Lung (tissue), 11 donors: ENCODE measurements at regions not wholly inside any gene's neighbourhood (a gene's known extent, or its start where the extent isn't known, plus 50 kb on each side); places are given as distances from the start of the nearest gene placed in this dataset.

Source experiments
- ATAC-seq: fragments of 200-7000 bp; cut with Tn5 transposase; one replicate; pipeline ENCODE4 v1.9.1; 2020; ENCODE audit warnings: moderate number of reproducible peaks; ENCODE audit not compliant: insufficient read depth, low FRiP score
- DNase-seq, 3 donors: peaks; one replicate each; pipeline ENCODE4 v3.0.0-alpha.2; 2013 to 2017
- H3K27ac ChIP-seq, 2 donors: one replicate each; pipeline ENCODE4 v1.5.1; 2013; ENCODE audit warnings: mild to moderate bottlenecking in 2 of 2, moderate library complexity in 2 of 2, control low read depth in 1 of 2, inconsistent platforms in 1 of 2, low read depth in 1 of 2, low read length in 1 of 2
- H3K27me3 ChIP-seq, 3 donors: one replicate each; pipeline ENCODE4 v1.5.1; 2013; ENCODE audit warnings: low read length in 2 of 3; ENCODE audit not compliant: control insufficient read depth in 3 of 3, insufficient read depth in 3 of 3
- H3K36me3 ChIP-seq, 4 donors: one replicate each; pipeline ENCODE4 v1.5.1; 2013; ENCODE audit warnings: low read length in 4 of 4, mild to moderate bottlenecking in 1 of 4, moderate library complexity in 1 of 4; ENCODE audit not compliant: control insufficient read depth in 4 of 4, insufficient read depth in 4 of 4
- H3K4me1 ChIP-seq, 5 donors: one replicate each; pipeline ENCODE4 v1.5.1; 2013; ENCODE audit warnings: low read length in 5 of 5, mild to moderate bottlenecking in 2 of 5, moderate library complexity in 1 of 5; ENCODE audit not compliant: control insufficient read depth in 5 of 5, insufficient read depth in 5 of 5
- H3K4me3 ChIP-seq: one replicate; pipeline ENCODE4 v1.5.1; 2013; ENCODE audit warnings: mild to moderate bottlenecking, control low read depth, moderate library complexity
- H3K9ac ChIP-seq, 2 donors: one replicate each; pipeline ENCODE4 v1.5.1; 2013; ENCODE audit warnings: low read length in 2 of 2, control low read depth in 1 of 2; ENCODE audit not compliant: insufficient read depth in 1 of 2
- H3K9me3 ChIP-seq, 4 donors: one replicate each; pipeline ENCODE4 v1.5.1; 2013; ENCODE audit warnings: low read length in 3 of 4, mild to moderate bottlenecking in 1 of 4, moderate library complexity in 1 of 4; ENCODE audit not compliant: control insufficient read depth in 4 of 4, insufficient read depth in 3 of 4
- CTCF ChIP-seq: IDR thresholded peaks from 2 replicates; pipeline ENCODE4 v1.5.1; 2012; ENCODE audit warnings: mild to moderate bottlenecking; ENCODE audit errors: control extremely low read depth, extremely low read depth
- WGBS, 2 donors: extraction: QIAGEN DNeasy Blood & Tissue Kit; methylation state at CpG; one replicate each; pipeline ENCODE4 v1.1.7; 2013; 5-methylcytosine and 5-hydroxymethylcytosine counted together
- donor health status: control.
- donor health status: control.
- donor health status: Bipolar disorder and iron deficiency.
- donor health status: healthy.
- donor health status: DM: yes; HTN: yes; CAD: no.

DNA sequence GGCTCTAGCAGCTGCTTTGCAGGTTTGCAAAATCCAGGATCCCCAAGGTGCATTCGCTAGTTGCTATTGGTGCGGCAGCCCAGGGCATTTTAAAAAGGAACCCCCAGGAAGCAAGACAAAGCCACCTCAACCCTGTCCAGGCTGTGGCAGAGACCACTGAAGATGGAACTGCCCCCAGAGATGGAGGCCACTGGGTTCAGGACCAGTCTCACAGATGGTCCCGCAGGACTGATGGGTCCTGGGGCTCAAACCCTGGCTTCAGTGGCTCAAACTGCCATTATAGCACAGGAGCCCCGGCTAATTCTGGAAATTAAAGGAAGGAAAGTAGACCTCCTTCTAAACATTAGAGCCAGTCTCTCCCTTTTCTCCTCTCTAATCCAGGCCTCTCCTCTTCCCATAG is 79.8 kb upstream of the TSPAN11 start:
- no peaks in the 10 kb centered on the region for H3K4me1 ChIP-seq
- H3K27me3 ChIP-seq = peaks cover 0 to 2% (median 0%) of the 10 kb centered on the region in 3 donors
- TF ChIP-seq CTCF = no peak
- no peak for DNase-seq
- H3K4me3 ChIP-seq = no peak overlapping the region
- H3K36me3 ChIP-seq = no peaks in the 10 kb centered on the region
- WGBS, 2 donors = 86 to 98% methylated on average over 4 of the region's 4 CpGs
- H3K27ac ChIP-seq = no peak overlapping the region
- no peak overlapping the region for H3K9ac ChIP-seq
- H3K9me3 ChIP-seq = no peaks in the 10 kb centered on the region
- ATAC-seq = no peak

DNA sequence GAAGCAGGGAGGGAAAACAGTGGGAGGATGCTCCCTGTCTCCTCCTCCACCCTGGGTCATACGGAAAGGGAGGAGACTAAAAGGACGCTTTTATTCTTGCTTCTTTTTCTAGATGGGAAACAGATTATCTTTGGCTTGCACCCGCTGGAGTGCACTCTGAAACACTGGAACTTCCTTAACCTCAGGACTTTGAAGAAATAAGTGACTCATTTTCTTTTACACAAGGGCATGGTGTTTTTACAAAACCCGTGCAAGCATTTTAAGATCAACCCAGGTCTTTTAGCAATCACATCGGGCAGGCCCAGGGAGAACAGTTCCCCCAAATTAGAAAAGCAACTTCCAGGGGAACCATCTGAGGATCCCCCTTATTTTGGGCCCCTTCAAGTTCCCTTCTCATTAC is 80.9 kb upstream of the TSPAN11 start:
- no peak overlapping the region for H3K4me3 ChIP-seq
- H3K9me3 ChIP-seq = no peaks in the 10 kb centered on the region
- DNase-seq (no peak), ATAC-seq (no peak)
- no peak overlapping the region for H3K27ac ChIP-seq
- no peak overlapping the region for H3K9ac ChIP-seq
- no peaks in the 10 kb centered on the region for H3K36me3 ChIP-seq
- H3K27me3 ChIP-seq = peaks cover 0 to 2% (median 0%) of the 10 kb centered on the region in 3 donors
- TF ChIP-seq CTCF = no peak
- no peaks in the 10 kb centered on the region for H3K4me1 ChIP-seq
- WGBS, 2 donors = 69 to 71% methylated on average over 5 of the region's 5 CpGs

DNA sequence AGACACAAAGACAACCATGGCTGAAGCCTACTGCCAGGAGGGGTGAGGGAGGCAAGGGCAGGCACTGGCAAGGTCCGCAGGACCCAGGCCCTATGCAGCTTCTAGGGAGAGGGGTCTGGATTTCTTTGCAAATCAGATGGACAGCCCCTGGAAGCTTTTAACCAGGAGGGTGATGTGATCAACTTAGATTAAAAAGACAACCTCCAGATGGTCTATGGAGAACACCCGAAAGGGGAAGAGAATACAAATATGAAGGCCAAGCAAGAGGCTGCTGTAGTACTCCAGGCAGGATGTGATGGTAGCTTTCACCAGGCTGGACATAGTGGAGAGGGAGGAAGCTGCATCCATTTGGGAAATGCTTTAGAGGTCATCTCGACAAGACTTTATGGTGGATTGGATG is 83.3 kb upstream of the TSPAN11 start:
- Histone ChIP-seq H3K9ac (no peak overlapping the region), H3K27ac (no peak overlapping the region), H3K4me3 (no peak overlapping the region), H3K9me3 (no peaks in the 10 kb centered on the region), H3K27me3 (peaks cover 0 to 2% (median 0%) of the 10 kb centered on the region in 3 donors), H3K36me3 (no peaks in the 10 kb centered on the region), H3K4me1 (no peaks in the 10 kb centered on the region)
- 89 to 93% methylated on average over 3 of the region's 3 CpGs for WGBS, 2 donors
- no peak for TF ChIP-seq CTCF
- ATAC-seq = no peak
- DNase-seq = no peak

DNA sequence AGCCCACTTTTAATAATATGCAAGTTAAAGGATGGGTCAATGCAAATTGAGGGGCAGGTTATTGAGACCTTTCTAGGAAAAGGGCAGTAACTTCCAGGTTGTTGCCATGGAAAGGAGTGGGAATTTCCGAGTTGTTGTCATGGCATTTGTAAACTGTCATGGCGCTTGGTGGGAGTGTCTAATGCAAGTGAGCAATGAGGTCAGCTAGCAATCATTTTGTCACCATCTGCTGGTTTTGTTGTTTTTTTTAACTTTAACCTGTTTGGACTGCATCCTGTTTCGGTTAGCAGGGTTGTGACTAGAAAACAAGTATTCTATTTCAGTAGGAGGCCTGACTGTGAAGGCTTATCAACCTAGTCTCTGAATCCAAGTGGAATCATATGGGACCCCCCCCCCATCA is 85.8 kb upstream of the TSPAN11 start:
- Histone ChIP-seq H3K4me3 (no peak overlapping the region), H3K27me3 (peaks cover 0 to 4% (median 2%) of the 10 kb centered on the region in 3 donors), H3K27ac (no peak overlapping the region), H3K9ac (no peak overlapping the region), H3K9me3 (peaks cover 0 to 2% (median 0%) of the 10 kb centered on the region in 4 donors), H3K36me3 (no peaks in the 10 kb centered on the region), H3K4me1 (no peaks in the 10 kb centered on the region)
- WGBS, 2 donors = 91 to 92% methylated on average over 3 of the region's 3 CpGs
- DNase-seq (no peak), ATAC-seq (no peak)
- TF ChIP-seq CTCF = no peak
